Panc1 (cell line): ENCODE measurements at regions not wholly inside any gene's neighbourhood (a gene's known extent, or its start where the extent isn't known, plus 50 kb on each side); places are given as distances from the start of the nearest gene placed in this dataset.

Source experiments
- CTCF ChIP-seq: fragments of 450-650 bp; IDR thresholded peaks from 2 replicates; pipeline ENCODE4 v1.5.1; 2017; ENCODE audit warnings: mild to moderate bottlenecking
- POLR2AphosphoS5 ChIP-seq: IDR thresholded peaks from 2 replicates; pipeline ENCODE4 v1.6.1; 2012; ENCODE audit warnings: mild to moderate bottlenecking, low read depth, low read length, moderate library complexity
- REST ChIP-seq, 2 experiments: IDR thresholded peaks; 2 replicates each; pipeline ENCODE4 v1.6.1; 2011 to 2012; ENCODE audit warnings: low read depth in 2 of 2, control low read depth in 1 of 2, low read length in 1 of 2, mild to moderate bottlenecking in 1 of 2, moderate library complexity in 1 of 2; ENCODE audit not compliant: insufficient read depth in 1 of 2
- SIN3A ChIP-seq: IDR thresholded peaks from 2 replicates; pipeline ENCODE4 v1.6.1; 2012; ENCODE audit warnings: low read depth, mild to moderate bottlenecking, low read length, moderate library complexity, borderline replicate concordance; ENCODE audit not compliant: insufficient read depth

GRCh38 chr12:97630356-97630755 lies 167.8 kb downstream of the RMST start:
- no peak for TF ChIP-seq REST (IDR thresholded peaks at IDR 0.05; ENCODE audit: insufficient read depth in 1 of 2, low read depth in 2 of 2, low read length in 1 of 2)
- no peak for TF ChIP-seq CTCF
- TF ChIP-seq POLR2AphosphoS5: no peak
- no peak for TF ChIP-seq SIN3A
